Astrocyte (in vitro differentiated cells and primary cell): ENCODE measurements at regions not wholly inside any gene's neighbourhood (a gene's known extent, or its start where the extent isn't known, plus 50 kb on each side); places are given as distances from the start of the nearest gene placed in this dataset.
A peak's percentile ranks its signal among the peaks of the same experiment; 100 is the strongest.

ENCODE experiments used
- DNase-seq: peaks from one replicate; pipeline ENCODE4 v3.0.0-alpha.2; 2010; ENCODE audit warnings: low read depth
- FAIRE-seq: peaks from 2 replicates; lab custom pipeline; 2011; peaks lifted over from hg19 to GRCh38; lab: Jason Lieb, UNC
- H2AFZ ChIP-seq: 2 replicates; pipeline ENCODE4 v1.6.0; 2012; ENCODE audit warnings: low read depth, low read length, inconsistent platforms
- H3K27ac ChIP-seq: 2 replicates; pipeline ENCODE4 v1.5.1; 2011; ENCODE audit warnings: low read depth, low read length, inconsistent platforms
- H3K27me3 ChIP-seq: 2 replicates; pipeline ENCODE4 v1.6.0; 2011; ENCODE audit warnings: low read length, inconsistent platforms; ENCODE audit not compliant: insufficient read depth
- H3K36me3 ChIP-seq: 2 replicates; pipeline ENCODE4 v1.5.1; 2011; ENCODE audit warnings: low read length, inconsistent platforms; ENCODE audit not compliant: insufficient read depth
- H3K4me1 ChIP-seq: 2 replicates; pipeline ENCODE4 v1.5.1; 2011; ENCODE audit warnings: low read length, inconsistent platforms; ENCODE audit not compliant: insufficient read depth
- H3K4me2 ChIP-seq: 2 replicates; pipeline ENCODE4 v1.6.0; 2012; ENCODE audit warnings: low read length, inconsistent platforms
- H3K4me3 ChIP-seq: 2 replicates; pipeline ENCODE4 v1.5.1; 2011; ENCODE audit warnings: low read depth, mild to moderate bottlenecking, low read length, inconsistent platforms; ENCODE audit not compliant: insufficient read depth
- H3K79me2 ChIP-seq: 2 replicates; pipeline ENCODE4 v1.6.0; 2012; ENCODE audit warnings: mild to moderate bottlenecking, low read length, inconsistent platforms; ENCODE audit not compliant: insufficient read depth
- H3K9ac ChIP-seq: 2 replicates; pipeline ENCODE4 v1.6.0; 2012; ENCODE audit warnings: mild to moderate bottlenecking, low read length, inconsistent platforms
- H3K9me3 ChIP-seq: 2 replicates; pipeline ENCODE4 v1.5.1; 2012; ENCODE audit warnings: low read depth, mild to moderate bottlenecking, low read length, inconsistent platforms; ENCODE audit not compliant: insufficient read depth
- H4K20me1 ChIP-seq: 2 replicates; pipeline ENCODE4 v1.6.0; 2012; ENCODE audit warnings: low read length, inconsistent platforms; ENCODE audit not compliant: insufficient read depth
- H3K27ac Mint-ChIP-seq: one replicate; pipeline ENCODE4 v1.8.0; 2021; ENCODE audit warnings: mild to moderate bottlenecking, mixed read lengths; ENCODE audit not compliant: unreplicated experiment
- H3K27me3 Mint-ChIP-seq: one replicate; pipeline ENCODE4 v1.8.0; 2021; ENCODE audit warnings: low read depth, mixed read lengths; ENCODE audit not compliant: unreplicated experiment
- H3K36me3 Mint-ChIP-seq: one replicate; pipeline ENCODE4 v1.8.0; 2021; ENCODE audit warnings: low read depth, mixed read lengths; ENCODE audit not compliant: unreplicated experiment
- H3K4me1 Mint-ChIP-seq: one replicate; pipeline ENCODE4 v1.8.0; 2021; ENCODE audit warnings: low read depth, mixed read lengths; ENCODE audit not compliant: unreplicated experiment
- H3K4me3 Mint-ChIP-seq: one replicate; pipeline ENCODE4 v1.8.0; 2021; ENCODE audit warnings: mild to moderate bottlenecking, moderate library complexity, mixed read lengths; ENCODE audit not compliant: unreplicated experiment
- H3K9me3 Mint-ChIP-seq: one replicate; pipeline ENCODE4 v1.8.0; 2021; ENCODE audit warnings: mild to moderate bottlenecking, mixed read lengths; ENCODE audit not compliant: unreplicated experiment
- EZH2 ChIP-seq: IDR thresholded peaks from 2 replicates; pipeline ENCODE4 v1.6.1; 2012; ENCODE audit warnings: mild to moderate bottlenecking, low read length, inconsistent platforms; ENCODE audit not compliant: insufficient read depth
- TF ChIP-seq, protein P1 (sequence below): IDR thresholded peaks from 2 replicates; pipeline ENCODE4 v1.5.1; 2011; ENCODE audit warnings: low read depth, mild to moderate bottlenecking, inconsistent platforms, low read length, moderate library complexity; ENCODE audit not compliant: insufficient read depth

DNA sequence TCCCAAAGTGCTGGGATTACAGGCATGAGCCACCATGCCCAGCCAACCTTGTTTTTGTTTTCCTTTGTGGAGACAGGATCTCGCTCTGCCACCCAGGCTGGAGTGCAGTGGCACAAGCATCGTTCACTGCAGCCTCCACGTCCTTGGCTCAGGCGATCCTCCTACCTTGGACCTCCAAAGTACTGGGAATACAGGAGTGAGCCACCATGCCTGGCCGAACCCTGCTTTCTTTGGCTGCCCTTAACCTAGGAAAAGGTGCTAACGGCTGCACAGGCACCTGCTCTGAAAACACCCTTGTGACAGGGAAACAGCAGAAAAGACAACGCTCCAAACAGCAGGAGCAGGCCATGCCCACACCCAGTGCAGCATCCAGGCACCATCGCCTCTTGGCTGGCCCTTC is 71.9 kb downstream of the OAT start:
- peaks cover 2% of the 10 kb centered on the region for H3K36me3 Mint-ChIP-seq

GRCh38 chr10:124345521-124345920 is 73.2 kb downstream of the OAT start:
- peaks cover 5% of the 10 kb centered on the region for H3K9me3 Mint-ChIP-seq
- H3K27me3 Mint-ChIP-seq, result peaks cover 38% of the 10 kb centered on the region
- FAIRE-seq (no peak), DNase-seq (no peak)
- no peak overlapping the region for H3K4me3 Mint-ChIP-seq
- Histone ChIP-seq H3K4me2 (no peak overlapping the region), H2AFZ (no peak overlapping the region), H3K4me3 (no peak overlapping the region), H3K9ac (no peak overlapping the region), H3K27ac (no peak overlapping the region), H3K79me2 (no peaks in the 10 kb centered on the region), H3K4me1 (peaks cover 7% of the 10 kb centered on the region), H4K20me1 (no peaks in the 10 kb centered on the region), H3K27me3 (no peaks in the 10 kb centered on the region), H3K9me3 (no peaks in the 10 kb centered on the region), H3K36me3 (no peaks in the 10 kb centered on the region)
- TF ChIP-seq EZH2, result no peak
- TF ChIP-seq, protein P1, sequence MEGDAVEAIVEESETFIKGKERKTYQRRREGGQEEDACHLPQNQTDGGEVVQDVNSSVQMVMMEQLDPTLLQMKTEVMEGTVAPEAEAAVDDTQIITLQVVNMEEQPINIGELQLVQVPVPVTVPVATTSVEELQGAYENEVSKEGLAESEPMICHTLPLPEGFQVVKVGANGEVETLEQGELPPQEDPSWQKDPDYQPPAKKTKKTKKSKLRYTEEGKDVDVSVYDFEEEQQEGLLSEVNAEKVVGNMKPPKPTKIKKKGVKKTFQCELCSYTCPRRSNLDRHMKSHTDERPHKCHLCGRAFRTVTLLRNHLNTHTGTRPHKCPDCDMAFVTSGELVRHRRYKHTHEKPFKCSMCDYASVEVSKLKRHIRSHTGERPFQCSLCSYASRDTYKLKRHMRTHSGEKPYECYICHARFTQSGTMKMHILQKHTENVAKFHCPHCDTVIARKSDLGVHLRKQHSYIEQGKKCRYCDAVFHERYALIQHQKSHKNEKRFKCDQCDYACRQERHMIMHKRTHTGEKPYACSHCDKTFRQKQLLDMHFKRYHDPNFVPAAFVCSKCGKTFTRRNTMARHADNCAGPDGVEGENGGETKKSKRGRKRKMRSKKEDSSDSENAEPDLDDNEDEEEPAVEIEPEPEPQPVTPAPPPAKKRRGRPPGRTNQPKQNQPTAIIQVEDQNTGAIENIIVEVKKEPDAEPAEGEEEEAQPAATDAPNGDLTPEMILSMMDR, result no peak
- peaks cover 2% of the 10 kb centered on the region for H3K36me3 Mint-ChIP-seq
- no peaks in the 10 kb centered on the region for H3K4me1 Mint-ChIP-seq
- H3K27ac Mint-ChIP-seq, result no peak overlapping the region

More for the DNA sequence above, 71.9 kb downstream of the OAT start:
- Histone ChIP-seq H3K4me1 (no peaks in the 10 kb centered on the region), H3K36me3 (no peaks in the 10 kb centered on the region), H2AFZ (no peak overlapping the region), H4K20me1 (no peaks in the 10 kb centered on the region), H3K27me3 (no peaks in the 10 kb centered on the region), H3K9ac (no peak overlapping the region), H3K4me2 (no peak overlapping the region), H3K79me2 (no peaks in the 10 kb centered on the region), H3K4me3 (no peak overlapping the region), H3K9me3 (no peaks in the 10 kb centered on the region), H3K27ac (no peak overlapping the region)
- no peak for FAIRE-seq
- no peaks in the 10 kb centered on the region for H3K4me1 Mint-ChIP-seq
- TF ChIP-seq, protein P1, result no peak
- TF ChIP-seq EZH2, result no peak
- H3K27ac Mint-ChIP-seq, result no peak overlapping the region
- peak overlapping the region; percentile 60 for H3K4me3 Mint-ChIP-seq
- H3K9me3 Mint-ChIP-seq, result peaks cover 5% of the 10 kb centered on the region
- peaks cover 41% of the 10 kb centered on the region for H3K27me3 Mint-ChIP-seq
- no peak for DNase-seq

DNA sequence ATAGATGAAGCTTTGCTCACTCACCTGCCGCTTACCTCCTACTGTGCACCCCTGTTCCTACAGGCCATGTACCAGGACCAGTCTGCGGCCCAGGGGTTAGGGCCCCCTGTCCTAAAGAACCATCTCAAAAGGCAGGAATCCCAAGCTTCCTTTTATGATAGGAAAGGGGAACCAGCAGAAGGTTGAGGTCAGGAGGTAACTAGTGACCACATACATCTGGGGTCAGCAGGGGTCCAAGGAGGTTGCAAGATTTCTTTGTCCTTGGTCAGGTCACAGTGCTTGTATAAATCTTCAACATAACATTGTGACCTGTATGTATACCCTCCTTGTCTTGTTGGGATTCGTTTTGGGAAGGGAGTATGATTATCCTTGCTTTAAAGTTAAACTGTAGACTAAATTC is 73.8 kb downstream of the OAT start:
- Histone ChIP-seq H3K4me1 (peaks cover 13% of the 10 kb centered on the region), H3K79me2 (no peaks in the 10 kb centered on the region), H3K27me3 (no peaks in the 10 kb centered on the region), H3K4me2 (no peak overlapping the region), H3K27ac (no peak overlapping the region), H2AFZ (no peak overlapping the region), H3K36me3 (no peaks in the 10 kb centered on the region), H3K4me3 (no peak overlapping the region), H3K9ac (no peak overlapping the region), H3K9me3 (no peaks in the 10 kb centered on the region), H4K20me1 (no peaks in the 10 kb centered on the region)
- H3K9me3 Mint-ChIP-seq, result peaks cover 5% of the 10 kb centered on the region
- TF ChIP-seq, protein P1, result no peak
- TF ChIP-seq EZH2, result no peak
- H3K4me3 Mint-ChIP-seq, result no peak overlapping the region
- H3K4me1 Mint-ChIP-seq, result no peaks in the 10 kb centered on the region
- no peak for DNase-seq
- peaks cover 2% of the 10 kb centered on the region for H3K36me3 Mint-ChIP-seq
- no peak for FAIRE-seq
- no peak overlapping the region for H3K27ac Mint-ChIP-seq
- peaks cover 33% of the 10 kb centered on the region for H3K27me3 Mint-ChIP-seq
